Neural crest cell (in vitro differentiated cells): ENCODE measurements at regions not wholly inside any gene's neighbourhood (a gene's known extent, or its start where the extent isn't known, plus 50 kb on each side); places are given as distances from the start of the nearest gene placed in this dataset.

Source experiments
- DNase-seq: peaks from one replicate; pipeline ENCODE4 v3.0.0; 2021; ENCODE audit warnings: low read depth, mixed read lengths, low spot score
- H3K27ac Mint-ChIP-seq: one replicate; pipeline ENCODE4 v1.8.0; 2021; ENCODE audit warnings: mild to moderate bottlenecking, mixed read lengths; ENCODE audit not compliant: unreplicated experiment
- H3K27me3 Mint-ChIP-seq: 2 replicates; pipeline ENCODE4 v1.8.0; 2021; ENCODE audit warnings: low read depth, mild to moderate bottlenecking, mixed read lengths
- H3K36me3 Mint-ChIP-seq: 2 replicates; pipeline ENCODE4 v1.8.0; 2021; ENCODE audit warnings: low read depth, mild to moderate bottlenecking, mixed read lengths
- H3K4me1 Mint-ChIP-seq: 2 replicates; pipeline ENCODE4 v1.8.0; 2021; ENCODE audit warnings: mixed read lengths
- H3K4me3 Mint-ChIP-seq: one replicate; pipeline ENCODE4 v1.8.0; 2021; ENCODE audit warnings: mild to moderate bottlenecking, mixed read lengths
- H3K9me3 Mint-ChIP-seq: 2 replicates; pipeline ENCODE4 v1.8.0; 2021; ENCODE audit warnings: mixed read lengths
- TF ChIP-seq, protein P1 (sequence below): fragments of 200-600 bp; sonication (generic); conservative IDR thresholded peaks from 2 replicates; pipeline ENCODE4 v1.5.0; 2021; ENCODE audit warnings: antibody characterized with exemption, mild to moderate bottlenecking

DNA sequence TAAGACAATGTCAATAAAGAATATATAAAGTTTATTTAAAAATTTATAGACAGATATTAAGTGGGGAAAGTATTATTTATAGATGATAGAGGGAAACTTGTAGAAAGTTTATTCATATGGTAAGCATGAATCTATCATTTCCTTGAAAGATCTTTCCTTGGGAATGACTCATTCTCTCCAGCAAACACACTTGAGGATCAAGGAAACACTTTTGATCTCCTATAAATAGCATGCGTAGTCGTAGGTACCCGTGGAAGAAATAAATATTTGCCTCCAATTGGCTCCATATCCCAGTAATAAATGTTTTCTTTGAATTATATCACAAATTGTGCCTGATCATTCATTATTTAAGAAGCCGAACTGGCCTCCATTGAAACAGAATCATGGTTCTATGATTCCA lies 483.4 kb downstream of the RNF144A start:
- Mint-ChIP-seq H3K27ac (no peak overlapping the region), H3K27me3 (no peaks in the 10 kb centered on the region), H3K36me3 (no peaks in the 10 kb centered on the region), H3K9me3 (no peaks in the 10 kb centered on the region), H3K4me3 (no peak overlapping the region), H3K4me1 (peaks cover 7% of the 10 kb centered on the region)
- DNase-seq, result no peak
- TF ChIP-seq, protein P1, sequence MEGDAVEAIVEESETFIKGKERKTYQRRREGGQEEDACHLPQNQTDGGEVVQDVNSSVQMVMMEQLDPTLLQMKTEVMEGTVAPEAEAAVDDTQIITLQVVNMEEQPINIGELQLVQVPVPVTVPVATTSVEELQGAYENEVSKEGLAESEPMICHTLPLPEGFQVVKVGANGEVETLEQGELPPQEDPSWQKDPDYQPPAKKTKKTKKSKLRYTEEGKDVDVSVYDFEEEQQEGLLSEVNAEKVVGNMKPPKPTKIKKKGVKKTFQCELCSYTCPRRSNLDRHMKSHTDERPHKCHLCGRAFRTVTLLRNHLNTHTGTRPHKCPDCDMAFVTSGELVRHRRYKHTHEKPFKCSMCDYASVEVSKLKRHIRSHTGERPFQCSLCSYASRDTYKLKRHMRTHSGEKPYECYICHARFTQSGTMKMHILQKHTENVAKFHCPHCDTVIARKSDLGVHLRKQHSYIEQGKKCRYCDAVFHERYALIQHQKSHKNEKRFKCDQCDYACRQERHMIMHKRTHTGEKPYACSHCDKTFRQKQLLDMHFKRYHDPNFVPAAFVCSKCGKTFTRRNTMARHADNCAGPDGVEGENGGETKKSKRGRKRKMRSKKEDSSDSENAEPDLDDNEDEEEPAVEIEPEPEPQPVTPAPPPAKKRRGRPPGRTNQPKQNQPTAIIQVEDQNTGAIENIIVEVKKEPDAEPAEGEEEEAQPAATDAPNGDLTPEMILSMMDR, result no peak

DNA sequence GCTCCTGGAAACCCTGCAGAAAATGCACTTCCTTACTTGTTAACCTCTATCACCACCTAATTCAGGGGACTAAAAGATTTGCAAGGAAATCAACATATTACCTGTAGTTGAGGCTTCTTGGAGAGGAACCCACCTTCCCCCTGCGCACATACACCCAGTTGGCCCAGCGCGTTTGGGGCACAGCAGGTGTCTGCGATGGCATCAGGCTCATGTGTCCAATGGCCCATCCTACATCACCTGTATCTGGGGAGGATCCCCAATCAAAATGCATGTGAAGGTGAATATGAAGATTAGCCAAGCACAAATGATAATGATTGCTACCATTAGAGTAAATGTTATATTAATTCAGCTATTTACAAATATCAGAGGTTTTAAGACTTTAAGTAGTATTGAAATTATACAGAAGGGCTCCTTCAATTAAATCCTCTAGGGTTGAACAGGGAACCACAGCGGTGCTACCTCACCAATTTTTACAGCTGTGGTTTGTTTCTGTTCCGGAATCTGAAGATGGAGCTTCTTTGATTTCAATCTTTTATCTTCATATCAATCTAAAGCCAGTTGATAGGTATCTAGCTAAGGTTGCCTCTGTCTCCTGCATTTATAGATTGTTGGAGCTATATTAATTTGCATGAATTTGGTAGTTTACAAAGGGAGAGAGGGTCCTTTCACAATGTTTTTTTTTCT lies 486.0 kb downstream of the RNF144A start:
- no peak for DNase-seq

DNA sequence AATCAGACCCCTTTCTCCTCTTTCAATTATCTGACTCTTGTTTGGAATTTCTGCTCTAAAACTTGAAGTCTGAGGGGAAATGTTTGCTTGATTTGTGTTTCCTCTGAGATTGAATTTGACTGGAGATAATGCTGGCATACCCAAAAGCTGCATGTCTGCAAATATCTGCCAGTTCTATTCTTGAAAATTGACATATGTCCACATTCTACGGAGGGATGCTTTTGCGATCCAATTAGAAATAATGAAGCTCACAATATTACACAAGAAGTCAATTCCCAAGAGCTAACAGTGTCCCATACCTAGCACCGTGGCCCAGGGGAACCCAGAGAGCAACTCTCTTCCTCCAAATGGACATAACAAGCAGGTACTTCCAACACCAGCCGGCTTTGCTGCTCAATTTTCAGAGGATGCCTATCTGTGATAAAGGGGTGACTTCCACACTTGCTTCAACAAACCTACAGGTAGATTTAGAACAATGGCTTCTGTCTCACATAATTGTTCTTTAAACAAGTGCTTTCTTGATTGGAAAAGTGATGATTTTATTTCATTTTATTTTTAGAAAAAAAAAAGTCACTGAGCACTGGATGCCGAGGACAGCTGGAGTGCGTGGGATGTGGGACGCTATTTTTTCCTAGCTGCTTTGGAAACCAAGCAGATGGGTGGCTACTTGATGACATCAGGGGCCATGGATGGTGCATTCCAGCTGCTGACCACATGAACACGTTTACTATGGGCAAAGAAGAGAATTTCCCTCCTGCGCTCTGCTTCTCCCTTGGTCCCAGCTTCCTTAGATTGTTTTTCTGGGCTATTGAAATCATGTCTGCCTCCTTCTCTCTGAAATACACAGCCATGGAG lies 488.9 kb downstream of the RNF144A start:
- Mint-ChIP-seq H3K4me1 (peaks cover 7% of the 10 kb centered on the region), H3K27me3 (no peaks in the 10 kb centered on the region), H3K36me3 (no peaks in the 10 kb centered on the region), H3K4me3 (no peak overlapping the region), H3K27ac (no peak overlapping the region), H3K9me3 (no peaks in the 10 kb centered on the region)
- DNase-seq, result no peak
- TF ChIP-seq, protein P1, result no peak

More for the DNA sequence above, 486.0 kb downstream of the RNF144A start:
- no peaks in the 10 kb centered on the region for H3K27me3 Mint-ChIP-seq
- H3K27ac Mint-ChIP-seq, result no peak overlapping the region
- H3K4me1 Mint-ChIP-seq, result peaks cover 7% of the 10 kb centered on the region
- TF ChIP-seq, protein P1, result no peak
- no peaks in the 10 kb centered on the region for H3K36me3 Mint-ChIP-seq
- no peak overlapping the region for H3K4me3 Mint-ChIP-seq
- H3K9me3 Mint-ChIP-seq, result no peaks in the 10 kb centered on the region

DNA sequence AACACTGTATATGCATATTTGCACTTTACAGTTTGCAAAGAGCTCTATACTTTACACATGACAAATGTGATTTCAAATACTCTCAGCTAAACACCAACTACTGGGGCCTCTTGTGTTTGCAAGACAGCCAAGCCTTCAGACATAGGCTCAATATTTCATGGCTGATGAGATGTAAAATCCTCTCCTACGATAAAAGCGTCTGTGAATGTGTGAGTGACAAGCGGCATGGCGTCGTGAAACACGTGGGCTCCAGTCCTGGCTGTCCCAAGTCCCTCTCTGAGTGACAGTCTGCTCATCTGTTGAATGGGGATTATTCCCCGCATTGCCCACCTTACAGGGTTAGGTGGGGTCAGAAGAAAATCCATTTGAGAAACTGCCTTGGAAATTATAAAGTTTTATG lies 489.8 kb downstream of the RNF144A start:
- Mint-ChIP-seq H3K4me1 (peaks cover 7% of the 10 kb centered on the region), H3K9me3 (no peaks in the 10 kb centered on the region), H3K4me3 (no peak overlapping the region), H3K27me3 (no peaks in the 10 kb centered on the region), H3K36me3 (no peaks in the 10 kb centered on the region), H3K27ac (no peak overlapping the region)
- TF ChIP-seq, protein P1, result no peak
- DNase-seq, result no peak

DNA sequence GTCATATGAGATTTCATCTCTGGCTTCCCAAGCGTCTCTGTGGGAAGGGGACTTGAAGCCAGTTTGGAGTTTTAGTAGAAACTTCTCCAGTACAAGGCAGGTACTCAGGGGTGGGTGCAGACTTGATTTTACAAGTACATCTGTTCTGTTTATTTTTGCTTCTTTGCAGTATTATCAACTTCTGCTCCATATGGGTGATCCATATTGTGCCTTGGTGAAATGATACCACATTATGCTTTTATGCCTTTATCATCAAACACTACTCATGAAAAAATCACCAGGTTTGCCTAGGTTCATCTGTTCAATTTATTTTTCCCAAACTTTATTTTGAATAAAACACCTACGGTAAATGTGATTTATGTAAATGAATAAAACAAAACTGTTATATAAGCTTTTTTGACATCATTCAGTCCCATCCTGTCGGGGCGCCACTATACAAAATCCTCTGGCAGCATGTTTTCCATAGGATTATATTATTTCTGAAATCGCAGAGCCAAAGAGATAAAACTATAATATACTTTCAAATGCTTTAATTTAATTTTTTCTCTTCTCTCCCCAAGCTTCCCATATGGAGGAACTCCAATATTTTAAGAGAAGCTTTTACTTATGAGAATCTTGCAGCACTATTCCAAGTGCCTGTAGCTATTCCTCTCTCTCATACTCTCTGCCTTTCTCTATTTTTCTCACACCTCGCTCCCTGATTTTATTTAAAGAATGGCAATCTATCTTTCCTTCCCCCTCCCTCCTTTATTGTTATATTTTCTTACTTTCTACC lies 490.9 kb downstream of the RNF144A start:
- Mint-ChIP-seq H3K4me1 (no peaks in the 10 kb centered on the region), H3K27me3 (no peaks in the 10 kb centered on the region), H3K9me3 (no peaks in the 10 kb centered on the region), H3K4me3 (no peak overlapping the region), H3K27ac (no peak overlapping the region), H3K36me3 (no peaks in the 10 kb centered on the region)
- TF ChIP-seq, protein P1, result no peak
- no peak for DNase-seq
